GM19452 (cell line): ENCODE measurements at regions not wholly inside any gene's neighbourhood (a gene's known extent, or its start where the extent isn't known, plus 50 kb on each side); places are given as distances from the start of the nearest gene placed in this dataset.

Experiments used
- ATAC-seq: cut with Tn5 transposase; IDR thresholded peaks from one replicate; pipeline ENCODE4 v1.9.1; 2021; ENCODE audit not compliant: unreplicated experiment

DNA sequence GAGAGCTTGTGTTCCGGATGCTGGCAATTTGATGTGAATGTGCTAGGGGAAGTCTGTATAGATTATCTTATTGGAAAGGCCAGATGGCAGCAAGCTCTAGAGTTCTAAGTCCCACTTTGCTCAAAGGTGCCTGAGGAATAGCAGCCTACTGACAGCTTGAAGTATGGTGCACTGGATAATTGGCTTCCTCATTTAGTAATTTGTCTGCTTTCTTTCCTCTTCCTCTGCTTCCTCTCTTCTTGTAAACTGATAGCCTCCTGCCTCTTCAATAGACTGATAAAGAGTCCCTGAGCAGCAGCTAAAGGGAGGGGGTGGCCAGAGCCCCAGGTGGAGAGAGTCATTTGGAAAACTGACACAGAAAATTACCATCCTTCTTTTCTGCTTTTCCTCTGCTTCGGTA lies 177.3 kb downstream of the FGF1 start:
- ATAC-seq: no peak

GRCh38 chr5:142507531-142508372 lies 178.1 kb downstream of the FGF1 start:
- no peak for ATAC-seq

GRCh38 chr5:142506756-142507155 lies 179.1 kb downstream of the FGF1 start:
- no peak for ATAC-seq

DNA sequence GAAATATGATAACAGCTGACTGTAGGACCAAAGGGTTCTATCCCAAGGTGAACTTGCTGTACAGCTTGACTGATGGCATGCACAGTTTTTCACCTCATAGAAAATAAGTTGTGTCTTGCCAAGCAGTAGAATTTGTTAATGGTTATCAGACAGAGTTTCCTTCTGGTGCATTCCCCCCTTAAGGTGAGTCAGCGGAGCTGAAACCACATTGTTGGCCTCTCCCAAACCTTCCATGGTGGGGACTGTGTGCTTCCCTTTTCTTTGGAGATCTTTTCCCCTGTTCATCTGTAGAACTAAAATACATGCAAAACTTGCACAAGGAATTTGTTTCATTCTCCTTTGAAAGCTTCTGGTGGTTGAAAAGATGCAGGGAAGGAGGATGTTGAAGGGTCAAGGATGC lies 179.8 kb downstream of the FGF1 start:
- ATAC-seq: no peak

- no peak for ATAC-seq
These were observed 177.1 kb upstream of the SPRY4 start for GRCh38 chr5:142501890-142502289.

GRCh38 chr5:142500227-142500905 lies 175.5 kb upstream of the SPRY4 start:
- ATAC-seq: no peak

DNA sequence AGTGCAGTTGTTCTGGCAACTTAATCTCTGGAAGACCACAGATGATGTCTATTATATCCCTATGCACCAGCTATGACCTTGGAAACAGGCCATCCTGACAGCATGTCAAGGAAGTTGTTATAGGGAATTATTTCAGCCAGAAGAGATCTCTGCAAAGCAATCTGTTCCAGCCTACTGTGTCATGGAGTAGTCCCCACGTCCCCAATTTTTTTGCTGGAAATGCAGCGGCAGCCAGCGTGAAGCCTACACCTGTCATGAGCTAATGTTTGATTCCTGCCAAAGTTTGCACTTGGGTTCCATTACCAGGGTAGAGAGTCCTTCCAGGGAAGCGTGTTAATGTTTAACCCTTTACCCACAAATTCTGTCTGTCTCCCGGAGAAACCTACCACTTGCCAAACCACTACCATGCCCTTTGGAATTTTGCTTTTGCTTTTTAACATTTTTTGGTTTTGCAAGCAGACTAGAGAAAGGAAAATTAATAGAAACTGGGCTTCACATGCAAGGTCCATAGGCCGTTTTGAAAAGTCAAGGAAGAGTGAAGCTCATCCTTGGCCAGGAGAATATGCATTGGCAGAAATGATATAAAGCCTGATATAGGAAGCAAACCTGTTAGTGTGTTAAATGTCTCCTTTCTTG lies 174.9 kb upstream of the SPRY4 start:
- ATAC-seq: no peak

DNA sequence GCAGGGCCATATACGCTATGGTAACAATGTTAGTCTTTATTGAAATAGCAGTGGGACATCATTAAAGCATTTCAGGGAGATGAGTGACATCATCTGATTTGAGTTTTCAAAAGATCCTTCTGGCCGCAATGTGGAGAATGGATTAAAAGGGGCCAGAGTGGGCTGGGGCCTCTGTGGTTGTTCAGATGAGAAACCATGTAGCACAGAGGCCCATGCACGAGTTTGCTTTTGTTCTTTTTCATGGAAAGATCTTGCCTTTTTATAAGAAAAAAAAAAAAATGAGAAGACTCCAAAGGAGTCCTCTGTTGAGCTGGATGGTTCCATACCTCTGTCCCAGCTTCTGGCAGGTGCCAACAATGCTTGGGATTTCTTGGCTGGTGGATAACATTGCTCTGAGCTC lies 173.5 kb upstream of the SPRY4 start:
- no peak for ATAC-seq

GRCh38 chr5:142495531-142495930 lies 170.7 kb upstream of the SPRY4 start:
- ATAC-seq: no peak

DNA sequence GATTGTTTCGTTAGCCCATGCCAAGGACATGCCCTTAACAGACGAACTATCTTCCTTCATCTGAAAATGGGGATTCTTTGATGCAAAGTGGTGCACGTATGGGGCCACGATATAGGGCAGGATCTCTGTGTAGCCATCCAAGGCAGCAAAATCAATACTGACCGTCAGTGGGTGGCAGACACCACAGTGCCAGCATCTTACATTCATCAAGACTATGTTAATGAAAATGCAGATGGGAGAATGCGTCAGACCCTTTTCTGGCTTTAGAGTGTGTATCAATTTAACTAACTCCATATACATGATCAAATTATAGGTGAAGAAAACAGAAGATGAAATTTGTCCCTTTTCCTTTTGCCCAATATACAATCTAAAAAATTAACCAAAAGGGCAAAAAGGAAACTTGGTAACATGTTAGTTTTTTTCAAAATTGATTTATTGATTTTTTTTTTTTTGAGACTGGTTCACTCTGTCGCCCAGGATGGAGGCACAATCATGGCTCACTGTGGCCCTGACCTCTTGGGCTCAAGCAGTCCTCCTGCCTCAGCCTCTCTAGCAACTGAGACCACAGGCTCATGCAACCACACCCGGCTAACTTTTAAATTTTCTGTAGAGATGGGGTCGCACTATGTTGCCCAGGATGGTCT lies 169.2 kb upstream of the SPRY4 start:
- no peak for ATAC-seq

GRCh38 chr5:142492781-142493281 lies 168.0 kb upstream of the SPRY4 start:
- ATAC-seq: no peak

DNA sequence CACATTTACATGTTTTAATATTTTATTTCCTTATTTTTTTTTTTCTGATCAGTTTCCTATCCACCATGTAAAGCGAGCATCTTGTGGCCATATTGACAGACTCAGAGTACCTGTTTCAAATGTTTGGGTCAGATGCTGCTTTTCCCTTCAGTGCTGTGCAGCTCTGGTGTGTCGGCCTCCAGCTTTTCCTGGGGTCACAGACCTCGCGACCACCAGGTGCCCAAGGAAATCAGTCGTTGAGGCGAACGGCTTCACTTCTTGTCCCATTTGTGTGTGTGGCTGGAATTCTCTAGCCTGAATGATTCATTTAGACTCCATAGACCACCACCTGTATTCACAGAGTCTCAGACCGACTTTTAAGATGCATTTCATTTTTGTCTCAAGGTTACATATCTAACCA lies 166.9 kb upstream of the SPRY4 start:
- no peak for ATAC-seq

- no peak for ATAC-seq
These were observed 166.4 kb upstream of the SPRY4 start for GRCh38 chr5:142491270-142491669.

GRCh38 chr5:142486581-142486980 lies 161.8 kb upstream of the SPRY4 start:
- no peak for ATAC-seq

DNA sequence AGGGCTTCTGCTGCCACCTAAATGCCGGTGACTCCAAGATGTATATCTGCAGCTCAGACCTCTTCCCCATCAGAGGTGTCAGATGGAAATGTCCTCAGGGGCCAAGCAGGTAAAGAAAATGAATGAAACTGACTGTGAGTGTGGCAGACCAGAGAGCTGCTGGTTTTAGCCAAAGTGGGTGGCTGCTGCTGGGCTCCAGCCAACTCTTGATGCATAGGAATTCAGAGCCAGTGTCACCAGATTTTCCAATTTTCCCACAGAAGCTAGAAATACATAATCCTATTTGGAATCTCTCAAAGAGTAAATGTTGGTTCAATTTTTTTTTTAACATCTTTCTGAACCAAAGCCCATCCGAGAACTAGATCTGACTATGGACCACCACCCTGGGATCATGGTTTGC lies 161.2 kb upstream of the SPRY4 start:
- ATAC-seq: no peak

GRCh38 chr5:142484821-142485387 lies 160.1 kb upstream of the SPRY4 start:
- no peak for ATAC-seq

- no peak for ATAC-seq
These were observed 157.4 kb upstream of the SPRY4 start for GRCh38 chr5:142482207-142482606.

- no peak for ATAC-seq
These were observed 156.6 kb upstream of the SPRY4 start for GRCh38 chr5:142481410-142481809.

DNA sequence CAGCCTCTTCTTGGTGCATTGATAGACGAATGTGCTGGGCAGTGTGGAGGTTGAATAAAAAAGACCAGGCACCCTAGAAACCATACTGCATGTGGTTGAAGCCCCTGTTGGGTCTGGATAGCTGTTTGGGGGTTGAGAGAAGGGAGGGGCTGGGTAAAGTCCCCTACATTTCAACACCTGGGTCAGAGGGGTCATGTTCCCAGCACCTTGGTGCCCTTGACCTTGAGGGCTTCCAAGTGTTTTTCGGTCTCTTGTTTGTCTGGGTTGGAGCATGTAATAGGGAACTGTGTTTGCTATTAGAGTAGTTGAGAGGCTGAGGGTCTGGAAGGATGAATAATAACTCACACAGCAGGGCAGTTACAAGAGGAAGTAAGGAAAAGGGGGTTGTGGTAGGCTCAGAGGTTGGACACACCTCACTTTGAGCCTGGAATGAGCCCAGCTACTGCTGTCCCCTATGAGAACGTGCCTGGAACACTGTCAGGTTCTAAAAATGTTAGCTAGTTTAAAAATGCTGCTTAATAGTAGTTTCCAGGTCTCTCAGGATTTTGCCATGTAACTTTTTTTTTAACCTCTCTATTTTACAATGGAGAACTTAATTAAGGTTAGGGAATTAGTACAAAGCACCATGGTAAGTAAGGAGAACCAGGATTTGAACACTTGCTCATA lies 155.2 kb upstream of the SPRY4 start:
- no peak for ATAC-seq

DNA sequence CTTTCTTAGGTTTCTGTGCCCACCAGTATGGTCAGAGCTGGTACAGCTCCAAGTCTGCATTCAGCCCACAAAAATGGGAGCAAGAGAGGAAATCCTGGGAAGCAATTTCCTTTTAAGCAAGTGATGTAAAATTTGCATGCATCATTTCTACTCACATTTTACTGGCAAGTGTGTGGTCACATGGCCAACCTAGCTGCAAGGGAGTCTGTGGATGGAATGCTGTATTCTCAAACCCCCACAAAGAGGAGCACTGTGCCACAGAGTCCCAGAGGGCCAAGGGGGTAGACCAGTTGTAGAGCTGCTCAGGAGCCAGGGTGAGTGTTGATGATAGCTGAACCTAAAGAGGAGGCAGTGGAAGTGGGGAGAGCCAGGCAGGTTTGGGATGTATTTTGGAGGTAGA lies 154.3 kb upstream of the SPRY4 start:
- ATAC-seq: no peak

GRCh38 chr5:142478113-142478512 lies 153.3 kb upstream of the SPRY4 start:
- no peak for ATAC-seq
